K562 (cell line): ENCODE measurements at regions not wholly inside any gene's neighbourhood (a gene's known extent, or its start where the extent isn't known, plus 50 kb on each side); places are given as distances from the start of the nearest gene placed in this dataset.

Experiments
- ATAC-seq: fragments of 200-7000 bp; cut with Tn5 transposase; 3 replicates; pipeline ENCODE4 v1.9.1; 2020; ENCODE audit warnings: moderate library complexity
- BruUV-seq: library from RNA; stranded (reverse); fragments of 400-500 nt; replicated peaks from 2 replicates; lab custom pipeline; 2021; lab: Mats Ljungman, UMichigan
- CTCF ChIA-PET: fragments of 300-600 bp; formaldehyde crosslinking; extraction: SDS; loops from one replicate; lab custom pipeline; 2021; ENCODE audit warnings: low intra/inter-chr PET ratio; lab: Yijun Ruan, JAX
- POLR2A ChIA-PET: fragments of 300-600, 350-650 bp; sonication (Branson Sonifier 250); formaldehyde crosslinking; extraction: SDS; loops from one replicate; lab custom pipeline; 2021; ENCODE audit warnings: antibody characterized with exemption, inconsistent platforms; lab: Yijun Ruan, JAX
- DNase-seq, 4 experiments: peaks; one replicate each; pipeline versions ENCODE4 v3.0.0 to v3.0.0-alpha.2; 2011 to 2018; ENCODE audit warnings: low spot score in 3 of 4, mixed read lengths in 3 of 4; ENCODE audit errors: extremely low read depth in 1 of 4
- FAIRE-seq: peaks from 2 replicates; lab custom pipeline; 2011; peaks lifted over from hg19 to GRCh38; lab: Jason Lieb, UNC
- H2AFZ ChIP-seq: 2 replicates; pipeline ENCODE4 v1.6.0; 2011; ENCODE audit warnings: low read depth, low read length, control low read depth, inconsistent platforms
- H3K27ac ChIP-seq: fragments of 200-600 bp; 3 replicates; pipeline ENCODE4 v1.8.0; 2011; ENCODE audit warnings: low read depth, mild to moderate bottlenecking, control low read depth, inconsistent platforms, low read length, moderate library complexity, mixed read lengths; ENCODE audit errors: extremely low read depth
- H3K27me3 ChIP-seq, 2 experiments: fragments of 300-600 bp in 1 of 2; 2 replicates in 1 of 2; 3 replicates in 1 of 2; pipeline versions ENCODE4 v1.6.0 to v1.8.0; 2011; ENCODE audit warnings: inconsistent platforms in 2 of 2, low read length in 2 of 2, mild to moderate bottlenecking in 1 of 2, mixed read lengths in 1 of 2, moderate library complexity in 1 of 2; ENCODE audit not compliant: control insufficient read depth in 2 of 2, insufficient read depth in 2 of 2
- H3K36me3 ChIP-seq: fragments of 300-600 bp; 3 replicates; pipeline ENCODE4 v1.8.0; 2011; ENCODE audit warnings: mild to moderate bottlenecking, low read length, inconsistent platforms; ENCODE audit not compliant: control insufficient read depth, insufficient read depth
- H3K4me1 ChIP-seq, 2 experiments: fragments of 200-600 bp in 1 of 2; replicated peaks in 1 of 2; 2 replicates in 1 of 2; 3 replicates in 1 of 2; pipeline versions ENCODE4 v1.5.1 to v1.8.0; 2011; ENCODE audit warnings: inconsistent platforms in 2 of 2, low read length in 2 of 2, mild to moderate bottlenecking in 1 of 2, mixed read lengths in 1 of 2, moderate library complexity in 1 of 2; ENCODE audit not compliant: control insufficient read depth in 2 of 2, insufficient read depth in 2 of 2
- H3K4me2 ChIP-seq: 2 replicates; pipeline ENCODE4 v1.6.1; 2011; ENCODE audit warnings: low read length, control low read depth, inconsistent platforms, mixed read lengths; ENCODE audit not compliant: insufficient read depth
- H3K4me3 ChIP-seq: fragments of 200-600 bp; sonication (generic), shearing (Covaris generic); 2 replicates; pipeline ENCODE4 v1.5.1; 2016; ENCODE audit warnings: control low read depth, inconsistent platforms
- H3K79me2 ChIP-seq: fragments of 200-600 bp; 3 replicates; pipeline ENCODE4 v1.8.0; 2011; ENCODE audit warnings: low read length, inconsistent platforms; ENCODE audit not compliant: control insufficient read depth, insufficient read depth
- H3K9ac ChIP-seq, 2 experiments: 2 replicates each; pipeline versions ENCODE4 v1.6.0 to v1.6.1; 2011; ENCODE audit warnings: low read depth in 2 of 2, low read length in 2 of 2, control low read depth in 1 of 2, inconsistent platforms in 1 of 2, mild to moderate bottlenecking in 1 of 2, mixed read lengths in 1 of 2; ENCODE audit not compliant: insufficient read depth in 1 of 2
- H3K9me1 ChIP-seq: one replicate; pipeline ENCODE4 v1.6.0; 2011; ENCODE audit warnings: inconsistent platforms, mild to moderate bottlenecking, low read length, moderate library complexity; ENCODE audit not compliant: control insufficient read depth, insufficient read depth
- H3K9me3 ChIP-seq: replicated peaks from 2 replicates; pipeline ENCODE4 v1.5.1; 2011; ENCODE audit warnings: low read depth, low read length, inconsistent platforms; ENCODE audit not compliant: control insufficient read depth, insufficient read depth
- H4K20me1 ChIP-seq: replicated peaks from 2 replicates; pipeline ENCODE4 v1.6.1; 2011; ENCODE audit warnings: low read length, inconsistent platforms, mixed read lengths; ENCODE audit not compliant: control insufficient read depth, insufficient read depth
- BMI1 ChIP-seq: fragments of 150-350 bp; IDR thresholded peaks from 2 replicates; pipeline ENCODE4 v1.6.1; 2014; ENCODE audit warnings: low read length
- CAMTA2 ChIP-seq: fragments of 250-450 bp; sonication (Bioruptor Pico); conservative IDR thresholded peaks from 2 replicates; pipeline ENCODE4 v1.5.1; 2022
- CBX8 ChIP-seq: fragments of 200-600 bp; sonication (generic); IDR thresholded peaks from 2 replicates; pipeline ENCODE4 v1.6.1; 2012; ENCODE audit warnings: borderline replicate concordance, mixed run types, low read depth, mild to moderate bottlenecking, moderate library complexity, mixed read lengths, low read length, control low read depth, inconsistent platforms; ENCODE audit not compliant: poor library complexity, severe bottlenecking; ENCODE audit errors: extremely low read depth
- CREB5 ChIP-seq: fragments of 250-450 bp; sonication (Bioruptor Pico); IDR thresholded peaks from 2 replicates; pipeline ENCODE4 v1.5.0; 2020; ENCODE audit warnings: mild to moderate bottlenecking
- DLX4 ChIP-seq: fragments of 250-450 bp; sonication (Bioruptor Pico); IDR thresholded peaks from 2 replicates; pipeline ENCODE4 v1.6.1; 2021; ENCODE audit warnings: mild to moderate bottlenecking
- HBP1 ChIP-seq: fragments of 450-650 bp; formaldehyde crosslinking; IDR thresholded peaks from 2 replicates; pipeline ENCODE4 v1.4.0; 2022; ENCODE audit warnings: missing genetic modification characterization
- MTA3 ChIP-seq: fragments of 450-650 bp; formaldehyde crosslinking; IDR thresholded peaks from 2 replicates; pipeline ENCODE4 v1.6.1; 2017; ENCODE audit warnings: mild to moderate bottlenecking, borderline replicate concordance
- NONO ChIP-seq, 2 experiments: fragments of 200-400 bp in 1 of 2; fragments of 450-650 bp in 1 of 2; formaldehyde crosslinking in 1 of 2; IDR thresholded peaks; 2 replicates each; pipeline ENCODE4 v1.6.1; 2017; ENCODE audit warnings: low read depth in 2 of 2, mild to moderate bottlenecking in 2 of 2, moderate library complexity in 2 of 2, low read length in 1 of 2
- SFPQ ChIP-seq: fragments of 200-400 bp; formaldehyde crosslinking; IDR thresholded peaks from 2 replicates; pipeline ENCODE4 v1.6.1; 2017; ENCODE audit warnings: mild to moderate bottlenecking, low read depth, low read length, moderate library complexity
- SLC30A9 ChIP-seq: fragments of 250-450 bp; sonication (Bioruptor Pico); IDR thresholded peaks from 2 replicates; pipeline ENCODE4 v1.8.0; 2022; ENCODE audit warnings: mild to moderate bottlenecking, moderate library complexity
- SREBF1 ChIP-seq: fragments of 150-350 bp; IDR thresholded peaks from 2 replicates; pipeline ENCODE4 v1.6.1; 2014; ENCODE audit warnings: antibody characterized with exemption, low read depth, low read length, borderline replicate concordance
- SRF ChIP-seq, 2 experiments: fragments of 250-450, 450-650 bp in 1 of 2; sonication (Bioruptor Pico) in 1 of 2; sonication (generic) in 1 of 2; formaldehyde crosslinking; IDR thresholded peaks; 2 replicates each; pipeline versions ENCODE4 v1.5.0 to v1.5.1; 2020 to 2022; ENCODE audit warnings: mild to moderate bottlenecking in 1 of 2, missing genetic modification reagents in 1 of 2
- ZNF212 ChIP-seq: fragments of 450-650 bp; formaldehyde crosslinking; IDR thresholded peaks from 2 replicates; pipeline ENCODE4 v1.4.0; 2020; ENCODE audit warnings: mild to moderate bottlenecking
- ZNF717 ChIP-seq: fragments of 250-450 bp; sonication (Bioruptor Pico); IDR thresholded peaks from 2 replicates; pipeline ENCODE4 v1.5.0; 2021
- WGBS: fragments of 100-300 bp; shearing (Covaris generic); methylation state at CpG from one replicate; pipeline ENCODE4 v1.1.6; 2016; ENCODE audit warnings: low coverage, mixed read lengths; ENCODE audit not compliant: insufficient coverage; ENCODE audit errors: missing lambda C conversion rate; 5-methylcytosine and 5-hydroxymethylcytosine counted together
- in situ Hi-C: fragments of 300-500 bp; cut with MboI; formaldehyde crosslinking; loops from 4 replicates; pipeline ENCODE4 v1.15.0; 2018; ENCODE audit warnings: inconsistent platforms, mixed read lengths
- intact Hi-C: fragments of 100-400 bp; cut with micrococcal nuclease; formaldehyde crosslinking; loops from 2 replicates; pipeline ENCODE4 v1.14.2; 2022

GRCh38 chr1:90162216-90162615 lies 167.3 kb downstream of the ZNF326 start:
- WGBS, result 2% methylated on average over 3 of the region's 3 CpGs
- Histone ChIP-seq H3K4me3 (no peak overlapping the region), H2AFZ (no peak overlapping the region), H3K36me3 (no peaks in the 10 kb centered on the region), H3K4me2 (no peak overlapping the region), H3K4me1 (no peaks in the 10 kb centered on the region), H3K9me3 (no peaks in the 10 kb centered on the region), H3K79me2 (no peaks in the 10 kb centered on the region), H3K9ac (no peak overlapping the region), H3K27ac (no peak overlapping the region), H4K20me1 (no peaks in the 10 kb centered on the region), H3K9me1 (no peaks in the 10 kb centered on the region), H3K27me3 (no peaks in the 10 kb centered on the region)
- FAIRE-seq, result no peak
- intact Hi-C loops (no loop called here), in situ Hi-C loops (no loop called here)
- POLR2A ChIA-PET, result no interaction called here
- DNase-seq, result no peak
- no TSS peak for BruUV-seq
- ATAC-seq, result no peak
- CTCF ChIA-PET, result no interaction called here
- TF ChIP-seq SRF (CRISPR knock-in tag; IDR thresholded peaks at IDR 0.05) (no peak), SREBF1 (no peak), HBP1 (CRISPR knock-in tag) (no peak), CREB5 (no peak), MTA3 (no peak), ZNF717 (CRISPR knock-in tag) (no peak), NONO (IDR thresholded peaks at IDR 0.05; ENCODE audit: low read depth in 2 of 2, low read length in 1 of 2) (no peak), SFPQ (no peak), CBX8 (no peak), CAMTA2 (CRISPR knock-in tag) (no peak), DLX4 (CRISPR knock-in tag) (no peak), SLC30A9 (CRISPR knock-in tag) (no peak), ZNF212 (CRISPR knock-in tag) (no peak), BMI1 (no peak)
